Activated naive CD4-positive, alpha-beta T cell treated with anti-CD3 and anti-CD28 coated beads, Interleukin-2, amount 50 U/mL, for 72 hours (primary cell): ENCODE measurements at regions not wholly inside any gene's neighbourhood (a gene's known extent, or its start where the extent isn't known, plus 50 kb on each side); places are given as distances from the start of the nearest gene placed in this dataset.
A peak's percentile ranks its signal among the peaks of the same experiment; 100 is the strongest.
"Not testable (repeated sequence)": the region's sequence is repeated elsewhere in the genome, so short reads cannot be mapped to it uniquely, and the experiment has no call there.

ENCODE experiments used
- ATAC-seq, 2 donors: fragments of 150-1000 bp; cut with Tn5 transposase; 2 replicates each; pipeline ENCODE4 v1.10.0; 2021; ENCODE audit warnings: mild to moderate bottlenecking in 2 of 2, moderate library complexity in 2 of 2
- DNase-seq, 2 donors: peaks; one replicate each; pipeline ENCODE4 v3.0.0; 2021 to 2022; ENCODE audit warnings: low spot score in 2 of 2
- H3K27ac Mint-ChIP-seq, 2 donors: one replicate each; pipeline ENCODE4 v1.8.0; 2022; ENCODE audit warnings: mild to moderate bottlenecking in 2 of 2, mixed read lengths in 2 of 2
- H3K36me3 Mint-ChIP-seq, 2 donors: one replicate each; pipeline ENCODE4 v1.8.0; 2022; ENCODE audit warnings: mixed read lengths in 2 of 2
- H3K9me3 Mint-ChIP-seq, 2 donors: one replicate each; pipeline ENCODE4 v1.8.0; 2022; ENCODE audit warnings: mixed read lengths in 2 of 2

DNA sequence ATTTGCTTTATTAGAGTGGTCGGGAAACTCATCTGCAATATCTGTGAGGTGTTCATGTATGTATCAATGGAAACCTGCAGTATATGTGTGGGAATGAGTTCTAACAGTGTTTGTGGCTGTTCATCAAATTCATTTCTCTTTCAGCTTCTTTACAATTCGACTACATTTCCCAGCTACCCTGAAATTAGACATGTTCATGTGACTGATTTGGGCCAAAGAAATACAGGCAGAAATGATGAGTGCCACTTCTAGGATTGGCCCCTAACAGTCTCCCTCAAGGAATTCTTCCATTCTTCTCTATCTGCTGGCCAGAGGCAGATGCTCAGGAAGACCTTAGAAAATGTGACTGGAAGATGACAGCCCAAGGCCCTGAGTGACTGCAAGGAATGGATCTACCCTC is 114.8 kb upstream of the WAC start:
- DNase-seq (no peak), ATAC-seq (no peak)
- no peak overlapping the region for H3K27ac Mint-ChIP-seq
- no peaks in the 10 kb centered on the region for H3K9me3 Mint-ChIP-seq
- H3K36me3 Mint-ChIP-seq: no peaks in the 10 kb centered on the region

DNA sequence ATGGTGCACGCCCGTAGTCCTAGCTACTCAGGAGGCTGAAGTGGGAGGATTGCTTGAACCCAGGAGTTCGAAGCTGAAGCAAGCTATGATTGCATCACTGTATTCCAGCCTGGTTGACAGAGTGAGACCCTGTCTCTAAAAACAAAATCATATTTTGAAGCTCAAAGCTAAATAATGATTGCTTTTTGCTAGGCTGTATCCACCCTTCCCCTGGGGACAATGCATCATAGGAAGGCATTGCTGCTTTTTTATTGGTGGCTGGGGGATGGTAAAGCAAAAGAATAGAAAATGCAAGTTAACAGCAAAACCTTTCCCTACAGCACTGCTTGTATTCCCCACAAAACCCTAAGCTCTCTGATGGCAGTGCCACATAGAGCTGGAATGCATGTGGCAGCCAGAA is 107.5 kb upstream of the WAC start:
- H3K36me3 Mint-ChIP-seq: no peaks in the 10 kb centered on the region
- H3K9me3 Mint-ChIP-seq: no peaks in the 10 kb centered on the region
- no peak for DNase-seq
- ATAC-seq: no peak
- H3K27ac Mint-ChIP-seq: no peak overlapping the region

DNA sequence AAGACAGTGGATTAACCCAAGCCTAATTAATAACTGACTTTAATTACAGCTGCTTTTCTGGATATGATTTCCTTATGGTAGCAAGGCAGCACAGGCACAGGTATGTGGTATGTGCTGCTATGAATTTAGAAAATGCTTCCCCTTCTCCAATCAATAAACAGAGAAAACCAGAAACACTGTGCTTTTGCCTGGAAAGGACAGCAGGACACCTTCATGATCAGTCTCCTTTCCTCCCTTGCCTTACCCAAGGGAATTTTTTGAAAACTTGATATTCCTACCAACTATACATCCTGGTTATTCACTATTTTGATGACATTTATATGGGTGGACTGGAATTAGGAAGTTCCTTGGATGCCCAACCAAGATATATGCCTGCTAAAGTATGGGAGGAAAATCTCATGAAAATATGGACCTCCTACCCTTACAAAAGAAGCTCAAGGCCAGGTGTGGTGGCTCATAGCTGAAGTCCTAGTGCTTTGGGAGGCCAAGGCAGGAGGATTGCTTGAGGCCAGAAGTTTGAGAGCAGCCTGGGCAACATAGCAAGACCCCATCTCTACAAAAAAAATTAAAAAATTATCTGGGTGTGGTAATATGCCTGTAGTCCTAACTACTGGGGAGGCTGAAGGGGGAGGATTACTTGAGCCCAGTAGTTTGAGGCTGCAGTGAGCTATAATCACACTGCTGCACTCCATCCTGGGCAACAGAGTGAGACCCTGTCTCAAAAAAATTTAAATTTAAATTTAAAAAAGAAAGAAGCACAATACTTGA is 106.3 kb upstream of the WAC start:
- H3K36me3 Mint-ChIP-seq: no peaks in the 10 kb centered on the region
- DNase-seq (no peak), ATAC-seq (no peak)
- no peak overlapping the region for H3K27ac Mint-ChIP-seq
- H3K9me3 Mint-ChIP-seq: no peaks in the 10 kb centered on the region

DNA sequence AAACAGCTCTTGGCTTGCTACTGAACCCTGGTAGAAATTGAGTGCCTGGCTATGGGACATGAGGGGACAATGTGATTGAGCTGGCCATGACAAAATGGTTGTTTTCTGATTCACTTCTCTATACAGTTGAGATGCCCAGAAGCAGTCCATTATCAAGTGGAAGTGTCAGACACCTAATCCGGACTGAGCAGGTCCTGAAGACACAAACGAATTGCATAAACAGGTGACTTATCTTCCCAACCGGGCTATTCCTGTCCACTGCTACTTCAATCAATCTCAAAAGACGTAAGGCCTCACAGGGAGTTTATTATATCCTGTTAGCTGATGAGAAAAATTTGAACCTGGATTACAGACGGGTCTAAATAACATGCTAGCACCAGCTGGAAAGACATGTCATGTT is 105.5 kb upstream of the WAC start:
- ATAC-seq (no peak), DNase-seq (no peak)
- Mint-ChIP-seq H3K36me3 (no peaks in the 10 kb centered on the region), H3K9me3 (no peaks in the 10 kb centered on the region), H3K27ac (no peak overlapping the region)

DNA sequence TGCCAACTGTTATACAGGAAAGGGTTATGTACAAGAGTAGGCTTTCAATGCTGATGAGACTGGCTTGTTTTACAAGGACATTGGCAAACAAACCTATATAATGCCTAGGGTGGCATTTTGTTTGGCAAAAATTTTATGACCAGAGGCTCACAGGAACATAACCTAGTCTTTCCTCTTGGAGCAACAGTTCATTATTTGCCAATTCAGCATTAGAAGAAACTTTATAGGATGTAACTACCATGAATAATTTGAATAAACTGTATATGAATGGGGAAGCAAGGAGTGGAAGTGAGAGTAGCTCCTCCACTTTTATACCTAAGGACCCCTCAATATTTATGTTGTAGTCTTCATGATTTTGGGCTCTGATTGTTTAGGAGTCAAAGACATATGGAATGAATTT is 103.9 kb upstream of the WAC start:
- DNase-seq (no peak), ATAC-seq (no peak)
- Mint-ChIP-seq H3K9me3 (no peaks in the 10 kb centered on the region), H3K27ac (no peak overlapping the region), H3K36me3 (no peaks in the 10 kb centered on the region)

DNA sequence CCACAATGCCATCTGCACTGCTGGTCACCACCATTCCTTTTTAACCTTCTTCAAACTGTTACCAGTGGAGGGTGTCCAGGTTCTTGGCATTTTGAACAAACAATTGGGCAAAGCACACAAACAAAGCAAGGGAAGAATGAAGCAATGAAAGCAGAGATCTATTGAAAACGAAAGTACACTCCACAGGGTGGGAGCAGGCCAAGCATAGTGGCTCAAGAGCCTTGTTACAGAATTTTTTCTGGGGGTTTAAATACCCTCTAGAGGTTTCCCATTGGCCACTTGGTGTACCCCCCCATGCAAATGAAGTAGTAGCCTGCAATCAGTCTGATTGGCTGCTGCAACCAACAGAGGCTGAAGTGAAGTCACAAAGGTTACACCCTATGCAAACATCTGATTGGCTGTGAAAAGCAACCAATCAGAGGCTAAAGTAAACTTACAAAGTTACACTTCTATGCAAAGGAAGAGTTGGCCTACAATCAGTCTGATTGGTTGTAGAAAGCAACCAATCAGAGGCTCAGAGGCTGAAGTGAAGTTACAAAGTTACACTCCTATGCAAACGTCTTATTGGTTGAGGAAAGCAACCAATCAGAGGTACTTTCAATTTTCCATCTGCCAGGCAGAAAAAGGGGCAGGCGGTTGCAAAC is 103.2 kb upstream of the WAC start:
- ATAC-seq (peak in 1 of 2 donors; percentile 51), DNase-seq (no peak)
- no peaks in the 10 kb centered on the region for H3K9me3 Mint-ChIP-seq
- no peaks in the 10 kb centered on the region for H3K36me3 Mint-ChIP-seq
- no peak overlapping the region for H3K27ac Mint-ChIP-seq

DNA sequence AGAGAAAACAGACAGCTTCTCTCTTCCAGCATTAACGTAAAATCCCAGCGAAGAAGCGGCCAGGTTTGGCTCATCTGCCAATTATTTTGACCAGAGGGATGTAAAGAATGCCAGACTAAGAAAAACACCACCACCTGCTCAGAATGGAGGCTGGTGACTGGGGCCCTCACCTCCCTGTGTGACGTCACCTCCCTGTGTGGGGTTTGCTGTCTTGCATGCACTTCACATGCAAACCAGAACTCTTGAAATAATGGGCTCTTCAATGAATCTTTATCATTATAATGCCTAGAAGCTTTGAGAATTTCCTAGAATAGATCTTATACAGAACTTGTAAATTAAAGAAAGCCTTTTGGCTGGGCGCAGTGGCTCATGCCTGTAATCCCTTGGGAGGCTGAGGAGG is 101.8 kb upstream of the WAC start:
- no peaks in the 10 kb centered on the region for H3K36me3 Mint-ChIP-seq

DNA sequence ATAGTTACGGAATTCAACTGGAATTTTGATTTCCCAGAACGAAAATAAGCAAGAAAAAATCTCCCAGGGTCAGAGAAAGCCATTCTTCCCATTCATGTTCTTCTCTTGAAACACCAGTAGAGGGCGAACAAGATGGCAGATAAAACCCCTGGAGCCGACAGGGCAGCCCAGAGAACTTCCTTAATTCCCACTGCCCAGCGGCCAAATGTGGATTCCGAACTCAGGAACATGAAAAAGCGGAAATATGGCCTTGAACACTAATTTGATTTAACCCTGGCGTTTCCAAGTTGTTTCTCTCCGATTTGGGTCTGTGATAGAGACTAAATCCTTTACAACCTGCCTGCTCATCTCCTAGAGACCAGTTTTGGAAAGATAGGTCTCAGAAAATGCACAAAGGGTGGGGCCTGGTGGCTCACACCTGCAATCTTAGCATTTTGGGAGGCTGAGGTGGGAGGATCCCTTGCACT is 100.7 kb upstream of the WAC start:
- H3K9me3 Mint-ChIP-seq: no peaks in the 10 kb centered on the region
- ATAC-seq (peak; percentile 53 to 68), DNase-seq (peak in 1 of 2 donors; percentile 26)
- H3K27ac Mint-ChIP-seq: no peak overlapping the region
- no peaks in the 10 kb centered on the region for H3K36me3 Mint-ChIP-seq

More for the DNA sequence above, 101.8 kb upstream of the WAC start:
- no peak overlapping the region for H3K27ac Mint-ChIP-seq
- ATAC-seq (no peak), DNase-seq (no peak)
- H3K9me3 Mint-ChIP-seq: no peaks in the 10 kb centered on the region

DNA sequence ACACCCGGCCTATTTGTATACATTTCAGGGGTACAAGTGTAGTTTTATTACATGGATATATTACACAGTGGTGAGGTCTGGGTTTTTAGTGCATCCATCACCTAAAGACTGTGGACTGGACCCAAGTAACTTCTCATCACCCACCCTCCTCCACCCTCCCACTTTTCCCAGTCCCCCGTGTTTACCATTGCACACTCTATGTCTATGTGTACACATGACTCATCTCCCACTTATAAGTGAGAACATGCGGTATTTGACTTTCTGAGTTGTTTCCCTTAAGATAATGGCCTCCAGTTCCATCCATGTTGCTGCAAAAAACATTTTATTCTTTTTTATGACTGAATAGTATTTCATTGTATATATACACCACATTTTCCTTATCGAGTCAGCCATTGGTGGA is 98.9 kb upstream of the WAC start:
- ATAC-seq: no peak
- Mint-ChIP-seq H3K36me3 (no peaks in the 10 kb centered on the region), H3K27ac (no peak overlapping the region), H3K9me3 (no peaks in the 10 kb centered on the region)
- DNase-seq: no peak

DNA sequence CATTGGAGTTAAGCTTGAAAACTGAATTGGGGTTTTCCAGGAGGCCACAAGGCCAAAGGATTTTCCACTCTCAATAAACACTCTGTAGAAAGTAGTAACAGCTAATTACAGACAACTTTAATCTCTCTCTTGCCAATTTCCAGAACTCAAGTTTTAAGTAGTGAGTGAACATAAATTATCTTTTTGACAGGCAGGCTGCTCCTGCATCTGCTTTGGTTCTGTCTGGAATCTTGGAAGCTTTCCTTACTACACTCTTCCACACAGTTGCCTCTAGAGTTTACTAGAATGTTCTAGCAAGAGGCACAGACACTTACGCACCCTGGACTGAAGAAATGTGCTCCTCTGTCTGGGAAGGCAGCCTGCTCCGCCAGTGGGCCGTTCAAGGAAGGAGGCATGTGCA is 90.5 kb upstream of the WAC start:
- ATAC-seq (no peak), DNase-seq (no peak)
- H3K9me3 Mint-ChIP-seq: no peaks in the 10 kb centered on the region
- H3K36me3 Mint-ChIP-seq: no peaks in the 10 kb centered on the region
- H3K27ac Mint-ChIP-seq: peak overlapping the region in 1 of 2 donors; percentile 14

DNA sequence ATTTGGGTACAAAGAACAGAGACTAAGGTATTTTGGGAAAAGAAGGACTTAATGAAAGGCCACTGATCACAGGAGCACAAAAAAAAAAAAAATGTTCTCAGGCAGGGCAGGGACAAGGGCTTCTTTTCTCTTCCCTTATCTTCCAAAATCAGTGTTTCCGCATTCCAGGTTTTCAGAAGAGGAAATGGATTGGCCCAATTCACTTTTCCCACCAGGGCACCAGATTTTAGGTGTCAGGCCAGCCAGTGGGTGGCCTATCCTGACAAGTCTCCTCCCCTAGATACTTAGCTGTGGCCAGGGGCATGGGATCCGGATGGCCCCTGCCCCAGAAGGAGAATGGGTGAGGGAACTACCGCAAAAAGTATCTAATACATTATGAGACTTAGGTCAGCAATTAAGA is 88.9 kb upstream of the WAC start:
- Mint-ChIP-seq H3K27ac (no peak overlapping the region), H3K36me3 (no peaks in the 10 kb centered on the region), H3K9me3 (no peaks in the 10 kb centered on the region)
- no peak for DNase-seq
- no peak for ATAC-seq

DNA sequence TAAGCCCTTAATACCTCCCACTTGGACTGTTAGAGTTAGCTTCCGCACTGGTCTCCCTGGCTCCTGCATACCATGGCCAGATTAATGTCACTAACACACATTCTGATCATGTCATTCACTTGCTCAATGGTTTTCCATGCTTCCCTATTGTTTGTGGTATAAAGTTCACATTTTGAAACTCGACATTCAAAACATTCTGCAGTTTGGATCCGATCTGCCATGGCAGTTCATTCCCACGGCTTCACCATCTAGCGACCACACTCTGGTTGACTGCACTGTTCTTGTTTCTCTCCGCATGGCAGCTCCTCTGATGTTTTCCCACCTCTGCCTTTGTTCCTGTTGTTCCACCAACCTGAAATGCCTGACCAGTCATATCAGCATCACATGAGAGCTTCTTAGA is 87.4 kb upstream of the WAC start:
- Mint-ChIP-seq H3K27ac (no peak overlapping the region), H3K9me3 (no peaks in the 10 kb centered on the region), H3K36me3 (no peaks in the 10 kb centered on the region)
- ATAC-seq (no peak), DNase-seq (no peak)

DNA sequence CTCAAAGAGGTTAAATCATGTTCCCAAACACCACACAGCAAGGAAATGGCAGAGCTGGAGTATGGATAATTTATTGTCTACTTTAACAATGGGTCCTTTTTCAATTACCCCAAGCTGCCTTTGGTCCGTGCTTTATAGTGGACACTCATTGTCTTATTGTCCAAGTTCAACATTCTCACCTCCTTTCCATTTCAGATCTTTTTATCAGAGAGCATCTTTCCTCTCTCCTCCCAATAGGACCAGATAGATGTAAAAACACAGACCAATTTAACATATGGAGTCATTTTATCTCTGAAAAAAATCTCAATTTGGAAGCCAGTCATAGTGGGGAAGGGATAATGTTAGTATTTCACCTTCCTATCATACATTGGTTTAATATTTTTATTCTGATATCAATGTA is 83.5 kb upstream of the WAC start:
- H3K27ac Mint-ChIP-seq: no peak overlapping the region
- H3K9me3 Mint-ChIP-seq: no peaks in the 10 kb centered on the region
- ATAC-seq (no peak), DNase-seq (no peak)
- no peaks in the 10 kb centered on the region for H3K36me3 Mint-ChIP-seq

DNA sequence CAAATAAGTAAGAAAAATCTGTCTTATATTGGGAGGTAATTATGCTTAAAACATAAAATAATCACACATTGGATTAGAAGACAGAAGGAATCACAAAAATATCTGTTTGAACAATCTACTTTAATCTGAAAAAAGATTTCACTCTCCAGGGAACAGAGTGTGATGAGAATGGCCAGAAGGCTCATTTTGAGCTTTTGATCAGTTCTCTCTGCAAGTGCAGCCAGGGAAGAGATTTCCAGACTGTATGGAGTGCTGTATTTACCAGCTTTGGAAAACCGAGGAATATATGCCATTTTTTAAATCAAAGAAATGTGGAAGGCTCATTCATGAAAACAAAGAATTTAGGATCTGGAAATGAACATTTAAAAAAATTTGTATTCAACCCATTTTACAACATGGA is 83.0 kb upstream of the WAC start:
- Mint-ChIP-seq H3K36me3 (no peaks in the 10 kb centered on the region), H3K9me3 (no peaks in the 10 kb centered on the region), H3K27ac (no peak overlapping the region)

DNA sequence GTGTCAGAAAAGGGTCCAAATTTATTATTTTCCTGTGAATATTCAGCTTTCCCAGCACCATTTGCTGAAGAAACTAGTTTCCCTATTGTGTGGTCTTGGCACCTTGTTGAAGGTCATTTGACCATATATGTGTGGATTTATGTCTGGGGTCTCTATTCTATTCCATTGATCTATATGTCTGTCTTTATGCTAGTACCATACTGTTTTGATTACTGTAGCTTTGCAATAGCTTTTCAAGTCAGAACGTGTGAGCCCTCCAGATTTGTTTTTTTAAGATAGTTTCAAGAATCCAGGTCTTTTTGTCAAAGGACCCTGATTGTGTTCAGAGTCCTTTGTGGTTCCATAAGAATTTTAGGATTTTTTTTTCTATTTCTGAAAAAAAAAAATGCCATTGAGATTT is 79.0 kb upstream of the WAC start:
- Mint-ChIP-seq H3K27ac (no peak overlapping the region), H3K9me3 (no peaks in the 10 kb centered on the region), H3K36me3 (no peaks in the 10 kb centered on the region)
- no peak for ATAC-seq
- no peak for DNase-seq

More for the DNA sequence above, 83.0 kb upstream of the WAC start:
- ATAC-seq (no peak), DNase-seq (no peak)

DNA sequence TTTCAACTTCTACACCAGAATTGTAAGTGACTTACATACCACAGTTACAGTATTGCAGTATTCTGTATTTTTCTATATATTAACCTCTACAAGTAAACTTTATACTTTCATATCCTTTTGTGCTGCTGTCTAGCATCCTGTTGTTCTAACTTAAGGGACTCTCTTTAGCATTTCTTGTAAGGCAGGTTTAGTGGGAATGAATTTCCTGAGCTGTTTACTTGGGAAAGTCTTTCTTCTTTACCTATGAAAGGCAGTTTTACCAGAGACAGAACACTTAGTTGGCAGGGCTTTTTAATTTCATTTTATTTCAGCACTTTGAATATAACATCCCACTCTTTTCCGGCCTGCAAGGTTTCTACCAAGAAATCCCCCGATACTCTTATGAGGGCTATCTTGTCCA is 75.8 kb upstream of the WAC start:
- DNase-seq (no peak), ATAC-seq (no peak)
- H3K9me3 Mint-ChIP-seq: no peaks in the 10 kb centered on the region
- no peaks in the 10 kb centered on the region for H3K36me3 Mint-ChIP-seq
- no peak overlapping the region for H3K27ac Mint-ChIP-seq

DNA sequence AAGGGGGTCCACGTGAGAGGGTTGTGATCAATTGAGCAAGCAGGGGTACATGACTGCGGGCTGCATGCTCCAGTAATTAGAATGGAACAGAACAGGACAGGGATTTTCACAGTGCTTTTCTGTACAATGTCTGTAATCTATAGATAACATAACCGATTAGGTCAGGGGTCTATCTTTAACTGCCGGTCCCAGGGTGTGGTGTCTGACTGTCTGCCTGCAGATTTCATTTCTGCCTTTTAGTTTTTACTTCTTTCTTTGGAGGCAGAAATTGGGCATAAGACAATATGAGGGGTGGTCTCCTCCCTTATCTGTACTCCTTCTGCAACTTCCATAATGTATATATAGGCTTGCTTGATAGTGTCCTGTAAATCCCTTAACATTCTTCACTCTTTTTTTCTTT is 75.0 kb upstream of the WAC start:
- H3K9me3 Mint-ChIP-seq, DNase-seq, H3K36me3 Mint-ChIP-seq, ATAC-seq, H3K27ac Mint-ChIP-seq: not testable (repeated sequence)

DNA sequence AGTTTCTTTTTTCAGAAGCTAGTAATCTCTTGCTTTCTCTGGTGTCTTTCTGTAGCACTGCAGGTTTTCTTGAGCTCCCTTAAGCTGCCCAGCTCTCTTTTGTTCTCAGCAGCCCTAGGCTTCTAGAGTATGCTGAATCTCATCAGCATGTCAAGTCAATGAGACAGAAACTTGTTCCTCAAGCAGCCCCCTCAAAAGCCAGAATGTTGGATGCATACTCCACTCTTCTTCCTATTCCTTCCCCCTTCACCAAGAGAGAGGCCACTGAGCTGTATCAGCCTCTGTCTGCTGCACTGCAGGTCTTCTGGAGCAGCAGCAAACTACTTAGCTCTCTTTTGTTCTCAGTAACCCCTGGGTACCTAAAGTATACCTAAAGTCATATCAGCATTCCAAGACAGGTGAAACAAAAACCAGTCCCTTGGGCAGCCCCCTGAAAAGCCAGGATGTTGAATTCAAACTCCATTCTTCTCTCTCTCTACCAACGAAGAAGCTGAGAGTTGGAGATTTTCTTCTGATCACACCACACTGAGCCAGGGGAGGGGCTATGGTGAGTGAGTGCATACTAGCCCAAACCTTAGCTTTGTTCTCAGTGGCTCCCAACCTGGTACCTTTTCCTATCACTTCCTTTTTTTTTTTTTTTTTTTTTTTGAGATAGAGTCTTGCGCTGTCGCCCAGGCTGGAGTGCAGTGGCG is 73.3 kb upstream of the WAC start:
- Mint-ChIP-seq H3K36me3 (no peaks in the 10 kb centered on the region), H3K27ac (no peak overlapping the region), H3K9me3 (no peaks in the 10 kb centered on the region)
- DNase-seq: no peak
- ATAC-seq: no peak
